Testis (tissue), 2 donors: ENCODE measurements at regions not wholly inside any gene's neighbourhood (a gene's known extent, or its start where the extent isn't known, plus 50 kb on each side); places are given as distances from the start of the nearest gene placed in this dataset.
"Not testable (repeated sequence)": the region's sequence is repeated elsewhere in the genome, so short reads cannot be mapped to it uniquely, and the experiment has no call there.

Experiments
- DNase-seq: peaks from one replicate; pipeline ENCODE4 v3.0.0-alpha.2; 2019
- H3K27ac ChIP-seq, 2 donors: fragments of 200-600 bp; sonication (generic); one replicate each; pipeline ENCODE4 v1.5.1; 2019
- H3K27me3 ChIP-seq: fragments of 200-600 bp; sonication (generic); one replicate; pipeline ENCODE4 v1.5.1; 2019
- H3K36me3 ChIP-seq: fragments of 200-600 bp; sonication (generic); one replicate; pipeline ENCODE4 v1.5.1; 2017; ENCODE audit warnings: low read depth; ENCODE audit errors: missing control alignments
- H3K4me1 ChIP-seq: fragments of 200-600 bp; sonication (generic); one replicate; pipeline ENCODE4 v1.5.1; 2019
- H3K4me3 ChIP-seq, 2 donors: fragments of 200-600 bp; sonication (generic); one replicate each; pipeline ENCODE4 v1.5.1; 2017 to 2019
- H3K9me3 ChIP-seq: fragments of 200-600 bp; sonication (generic); one replicate; pipeline ENCODE4 v1.5.1; 2017
- CTCF ChIP-seq, 3 experiments: fragments of 450-650 bp in 2 of 3; fragments of 200-600 bp in 1 of 3; sonication (generic) in 1 of 3; IDR thresholded peaks; one replicate each; pipeline ENCODE4 v1.5.1; 2016 to 2019; ENCODE audit warnings: antibody characterized with exemption in 3 of 3, mild to moderate bottlenecking in 2 of 3, moderate library complexity in 1 of 3
- POLR2A ChIP-seq: fragments of 450-650 bp; IDR thresholded peaks from one replicate; pipeline ENCODE4 v1.6.1; 2017; ENCODE audit warnings: antibody characterized with exemption, mild to moderate bottlenecking, moderate library complexity
- WGBS, 2 donors: methylation state at CpG; one replicate each; pipeline ENCODE4 v1.1.5; 2018; 5-methylcytosine and 5-hydroxymethylcytosine counted together
- intact Hi-C: fragments of 100-400 bp; cut with DNase I; formaldehyde crosslinking; loops from one replicate; pipeline ENCODE4 v1.15.1; 2023; ENCODE audit warnings: low total_unique reads

- no peaks in the 10 kb centered on the region for H3K27me3 ChIP-seq
- H3K9me3 ChIP-seq, result no peaks in the 10 kb centered on the region
- H3K36me3 ChIP-seq, result no peaks in the 10 kb centered on the region
- TF ChIP-seq CTCF (IDR thresholded peaks at IDR 0.05), result peak in 1 of 3 experiments; percentile 14
- TF ChIP-seq POLR2A, result no peak
- peak; percentile 19 for DNase-seq
- 44 to 64% methylated on average over 4 to 7 of the region's 7 CpGs for WGBS, 2 donors
- no peak overlapping the region for H3K4me3 ChIP-seq
- H3K4me1 ChIP-seq, result no peaks in the 10 kb centered on the region
- intact Hi-C loops, result no loop called here
- no peak overlapping the region for H3K27ac ChIP-seq
These were observed 103.6 kb upstream of the ADGRG2 start for GRCh38 chrX:19225909-19226308.

- H3K27ac ChIP-seq, H3K9me3 ChIP-seq, DNase-seq, intact Hi-C loops, H3K27me3 ChIP-seq, H3K36me3 ChIP-seq, H3K4me3 ChIP-seq, H3K4me1 ChIP-seq: not testable (repeated sequence)
- WGBS, 2 donors, result 91 to 96% methylated on average over 4 of the region's 4 CpGs
These were observed 107.6 kb upstream of the ADGRG2 start for GRCh38 chrX:19229896-19230295.

GRCh38 chrX:19237901-19238300 lies 105.8 kb upstream of the PDHA1 start:
- Histone ChIP-seq H3K4me3 (no peak overlapping the region), H3K9me3 (no peaks in the 10 kb centered on the region), H3K27me3 (no peaks in the 10 kb centered on the region), H3K27ac (no peak overlapping the region), H3K4me1 (no peaks in the 10 kb centered on the region), H3K36me3 (no peaks in the 10 kb centered on the region)
- WGBS, 2 donors, result 62 to 64% methylated on average over 3 of the region's 3 CpGs
- no peak for DNase-seq
- TF ChIP-seq CTCF (IDR thresholded peaks at IDR 0.05), result no peak
- no peak for TF ChIP-seq POLR2A
- intact Hi-C loops, result no loop called here

- no peaks in the 10 kb centered on the region for H3K36me3 ChIP-seq
- H3K9me3 ChIP-seq, result no peaks in the 10 kb centered on the region
- no peak for DNase-seq
- intact Hi-C loops, result no loop called here
- H3K4me1 ChIP-seq, result no peaks in the 10 kb centered on the region
- H3K4me3 ChIP-seq, result no peak overlapping the region
- no peaks in the 10 kb centered on the region for H3K27me3 ChIP-seq
- 78 to 86% methylated on average over 5 of the region's 5 CpGs for WGBS, 2 donors
- TF ChIP-seq CTCF (IDR thresholded peaks at IDR 0.05) (no peak), POLR2A (no peak)
- H3K27ac ChIP-seq, result no peak overlapping the region
These were observed 100.3 kb upstream of the PDHA1 start for GRCh38 chrX:19243431-19243830.

GRCh38 chrX:19244921-19245320 lies 98.8 kb upstream of the PDHA1 start:
- H3K4me3 ChIP-seq, H3K36me3 ChIP-seq, intact Hi-C loops, H3K27ac ChIP-seq, H3K4me1 ChIP-seq, DNase-seq, H3K27me3 ChIP-seq, H3K9me3 ChIP-seq: not testable (repeated sequence)
- WGBS, 2 donors, result 87 to 96% methylated on average over 6 of the region's 6 CpGs

GRCh38 chrX:19245711-19246269 lies 97.9 kb upstream of the PDHA1 start:
- H3K4me3 ChIP-seq, result no peak overlapping the region
- intact Hi-C loops, result no loop called here
- H3K36me3 ChIP-seq, result no peaks in the 10 kb centered on the region
- TF ChIP-seq CTCF (IDR thresholded peaks at IDR 0.05) (no peak), POLR2A (no peak)
- no peaks in the 10 kb centered on the region for H3K9me3 ChIP-seq
- no peaks in the 10 kb centered on the region for H3K4me1 ChIP-seq
- H3K27me3 ChIP-seq, result no peaks in the 10 kb centered on the region
- DNase-seq, result no peak
- 80 to 81% methylated on average over 4 of the region's 4 CpGs for WGBS, 2 donors
- no peak overlapping the region for H3K27ac ChIP-seq
